WTC11 (cell line): ENCODE measurements at regions not wholly inside any gene's neighbourhood (a gene's known extent, or its start where the extent isn't known, plus 50 kb on each side); places are given as distances from the start of the nearest gene placed in this dataset.

ENCODE experiments used
- ATAC-seq: fragments of 200-7000 bp; cut with Tn5 transposase; 2 replicates; pipeline ENCODE4 v1.10.0; 2021; ENCODE audit warnings: mild to moderate bottlenecking, moderate library complexity
- CTCF ChIA-PET: fragments of 300-600 bp; sonication (Branson Sonifier 250); formaldehyde crosslinking; loops from one replicate; lab custom pipeline; 2021; ENCODE audit warnings: antibody characterized with exemption; lab: Charles Lee
- POLR2A ChIA-PET: fragments of 350-600 bp; sonication (Branson Sonifier 250); formaldehyde crosslinking; loops from one replicate; lab custom pipeline; 2021; ENCODE audit warnings: antibody characterized with exemption; lab: Charles Lee
- DNase-seq: peaks from one replicate; pipeline ENCODE4 v3.0.0; 2021; ENCODE audit warnings: low spot score
- H3K27ac Mint-ChIP-seq: 2 replicates; pipeline ENCODE4 v1.8.0; 2021; ENCODE audit warnings: mixed read lengths
- H3K27me3 Mint-ChIP-seq: 2 replicates; pipeline ENCODE4 v1.8.0; 2021; ENCODE audit warnings: low read depth, mild to moderate bottlenecking, moderate library complexity, mixed read lengths
- H3K36me3 Mint-ChIP-seq: 2 replicates; pipeline ENCODE4 v1.8.0; 2021; ENCODE audit warnings: mixed read lengths
- H3K4me1 Mint-ChIP-seq: 2 replicates; pipeline ENCODE4 v1.8.0; 2022; ENCODE audit warnings: mixed read lengths
- H3K4me3 Mint-ChIP-seq: 2 replicates; pipeline ENCODE4 v1.8.0; 2021; ENCODE audit warnings: mild to moderate bottlenecking, moderate library complexity, mixed read lengths
- H3K9me3 Mint-ChIP-seq: 2 replicates; pipeline ENCODE4 v1.8.0; 2021; ENCODE audit warnings: mixed read lengths
- ATF6 ChIP-seq: sonication (generic); formaldehyde crosslinking; IDR thresholded peaks from 2 replicates; pipeline ENCODE4 v1.8.1; 2023; ENCODE audit warnings: mild to moderate bottlenecking, missing genetic modification reagents
- CREM ChIP-seq: sonication (generic); formaldehyde crosslinking; IDR thresholded peaks from 2 replicates; pipeline ENCODE4 v1.8.1; 2022; ENCODE audit warnings: mild to moderate bottlenecking, missing genetic modification reagents, moderate library complexity
- ESRRA ChIP-seq: sonication (generic); formaldehyde crosslinking; IDR thresholded peaks from 2 replicates; pipeline ENCODE4 v1.8.1; 2022; ENCODE audit warnings: mild to moderate bottlenecking, missing genetic modification reagents, borderline replicate concordance
- FOXJ3 ChIP-seq: sonication (generic); formaldehyde crosslinking; IDR thresholded peaks from 2 replicates; pipeline ENCODE4 v1.9.0; 2021; ENCODE audit warnings: missing genetic modification reagents, mild to moderate bottlenecking, borderline replicate concordance
- KAT7 ChIP-seq: sonication (generic); formaldehyde crosslinking; IDR thresholded peaks from 2 replicates; pipeline ENCODE4 v1.8.1; 2023; ENCODE audit warnings: missing genetic modification reagents, mild to moderate bottlenecking, borderline replicate concordance
- MXD4 ChIP-seq: fragments of 250-450 bp; sonication (Bioruptor Pico); IDR thresholded peaks from 2 replicates; pipeline ENCODE4 v1.8.0; 2021; ENCODE audit warnings: mild to moderate bottlenecking, moderate library complexity, borderline replicate concordance
- MYBL2 ChIP-seq: sonication (generic); formaldehyde crosslinking; IDR thresholded peaks from 2 replicates; pipeline ENCODE4 v1.8.1; 2023; ENCODE audit warnings: mild to moderate bottlenecking, moderate library complexity, missing genetic modification reagents
- NFE2L1 ChIP-seq: sonication (generic); formaldehyde crosslinking; IDR thresholded peaks from 2 replicates; pipeline ENCODE4 v1.8.1; 2023; ENCODE audit warnings: missing genetic modification reagents
- RELA ChIP-seq: sonication (generic); formaldehyde crosslinking; IDR thresholded peaks from 2 replicates; pipeline ENCODE4 v1.8.1; 2022; ENCODE audit warnings: missing genetic modification reagents, mild to moderate bottlenecking, borderline replicate concordance
- SMAD3 ChIP-seq: sonication (generic); formaldehyde crosslinking; IDR thresholded peaks from 2 replicates; pipeline ENCODE4 v1.8.0; 2022; ENCODE audit warnings: missing genetic modification reagents, mild to moderate bottlenecking, borderline replicate concordance
- SMAD4 ChIP-seq: sonication (generic); formaldehyde crosslinking; IDR thresholded peaks from 2 replicates; pipeline ENCODE4 v1.8.0; 2022; ENCODE audit warnings: mild to moderate bottlenecking, missing genetic modification reagents
- STAT6 ChIP-seq: sonication (generic); formaldehyde crosslinking; conservative IDR thresholded peaks from 2 replicates; pipeline ENCODE4 v1.8.1; 2023; ENCODE audit warnings: mild to moderate bottlenecking, low read depth, missing genetic modification reagents, moderate library complexity
- TCF7 ChIP-seq: sonication (generic); formaldehyde crosslinking; IDR thresholded peaks from 2 replicates; pipeline ENCODE4 v1.8.0; 2022; ENCODE audit warnings: mild to moderate bottlenecking, low read depth, missing genetic modification reagents, moderate library complexity
- TEAD4 ChIP-seq: sonication (generic); formaldehyde crosslinking; IDR thresholded peaks from 2 replicates; pipeline ENCODE4 v1.8.0; 2022; ENCODE audit warnings: mild to moderate bottlenecking, missing genetic modification reagents
- TP53 ChIP-seq: sonication (generic); formaldehyde crosslinking; IDR thresholded peaks from 2 replicates; pipeline ENCODE4 v1.8.1; 2023; ENCODE audit warnings: mild to moderate bottlenecking, missing genetic modification reagents
- ZBTB21 ChIP-seq: sonication (generic); formaldehyde crosslinking; IDR thresholded peaks from 2 replicates; pipeline ENCODE4 v1.8.1; 2023; ENCODE audit warnings: mild to moderate bottlenecking, missing genetic modification reagents, borderline replicate concordance
- ZBTB43 ChIP-seq: sonication (generic); formaldehyde crosslinking; IDR thresholded peaks from 2 replicates; pipeline ENCODE4 v1.8.1; 2023; ENCODE audit warnings: mild to moderate bottlenecking, missing genetic modification reagents
- ZNF219 ChIP-seq: sonication (generic); formaldehyde crosslinking; IDR thresholded peaks from 2 replicates; pipeline ENCODE4 v1.8.0; 2023; ENCODE audit warnings: missing genetic modification reagents, mild to moderate bottlenecking, borderline replicate concordance
- ZNF396 ChIP-seq: fragments of 250-450 bp; sonication (Bioruptor Pico); IDR thresholded peaks from 2 replicates; pipeline ENCODE4 v1.8.0; 2021; ENCODE audit warnings: mild to moderate bottlenecking, moderate library complexity, borderline replicate concordance
- TF ChIP-seq, protein P1 (sequence below): sonication (generic); formaldehyde crosslinking; IDR thresholded peaks from 2 replicates; pipeline ENCODE4 v1.8.1; 2022; ENCODE audit warnings: mild to moderate bottlenecking, missing genetic modification reagents, moderate library complexity, borderline replicate concordance
- TF ChIP-seq, protein P2 (sequence below): fragments of 250-450 bp; sonication (Bioruptor Pico); IDR thresholded peaks from 2 replicates; pipeline ENCODE4 v1.9.0; 2021; ENCODE audit warnings: moderate library complexity, mild to moderate bottlenecking, inconsistent platforms, borderline replicate concordance
- TF ChIP-seq, protein P3 (sequence below): sonication (generic); formaldehyde crosslinking; IDR thresholded peaks from 2 replicates; pipeline ENCODE4 v1.8.0; 2023; ENCODE audit warnings: mild to moderate bottlenecking, missing genetic modification reagents

- Mint-ChIP-seq H3K4me1 (no peaks in the 10 kb centered on the region), H3K36me3 (no peaks in the 10 kb centered on the region)
- no peak for ATAC-seq
- CTCF ChIA-PET, result no interaction called here
- no peak for TF ChIP-seq TEAD4 (CRISPR knock-in tag)
- TF ChIP-seq, protein P1, sequence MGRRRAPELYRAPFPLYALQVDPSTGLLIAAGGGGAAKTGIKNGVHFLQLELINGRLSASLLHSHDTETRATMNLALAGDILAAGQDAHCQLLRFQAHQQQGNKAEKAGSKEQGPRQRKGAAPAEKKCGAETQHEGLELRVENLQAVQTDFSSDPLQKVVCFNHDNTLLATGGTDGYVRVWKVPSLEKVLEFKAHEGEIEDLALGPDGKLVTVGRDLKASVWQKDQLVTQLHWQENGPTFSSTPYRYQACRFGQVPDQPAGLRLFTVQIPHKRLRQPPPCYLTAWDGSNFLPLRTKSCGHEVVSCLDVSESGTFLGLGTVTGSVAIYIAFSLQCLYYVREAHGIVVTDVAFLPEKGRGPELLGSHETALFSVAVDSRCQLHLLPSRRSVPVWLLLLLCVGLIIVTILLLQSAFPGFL (CRISPR knock-in tag), result no peak
- TF ChIP-seq, protein P2, sequence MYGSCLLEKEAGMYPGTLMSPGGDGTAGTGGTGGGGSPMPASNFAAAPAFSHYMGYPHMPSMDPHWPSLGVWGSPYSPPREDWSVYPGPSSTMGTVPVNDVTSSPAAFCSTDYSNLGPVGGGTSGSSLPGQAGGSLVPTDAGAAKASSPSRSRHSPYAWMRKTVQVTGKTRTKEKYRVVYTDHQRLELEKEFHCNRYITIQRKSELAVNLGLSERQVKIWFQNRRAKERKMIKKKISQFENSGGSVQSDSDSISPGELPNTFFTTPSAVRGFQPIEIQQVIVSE, result no peak
- TF ChIP-seq, all 79 proteins: peak for 0
- POLR2A ChIA-PET, result no interaction called here
- no peaks in the 10 kb centered on the region for H3K9me3 Mint-ChIP-seq
- H3K4me3 Mint-ChIP-seq, result no peak overlapping the region
- H3K27ac Mint-ChIP-seq, result no peak overlapping the region
- no peak for DNase-seq
- no peaks in the 10 kb centered on the region for H3K27me3 Mint-ChIP-seq
Measured at GRCh38 chr7:86190351-86190750, 453.4 kb upstream of the GRM3 start.

GRCh38 chr7:86181474-86181873, 462.2 kb upstream of the GRM3 start:
- no peak for TF ChIP-seq KAT7 (CRISPR knock-in tag)
- TF ChIP-seq RELA (CRISPR knock-in tag), result no peak
- TF ChIP-seq MYBL2, result no peak
- CTCF ChIA-PET, result no interaction called here
- no peaks in the 10 kb centered on the region for H3K36me3 Mint-ChIP-seq
- POLR2A ChIA-PET, result no interaction called here
- H3K4me3 Mint-ChIP-seq, result no peak overlapping the region
- DNase-seq, result no peak
- H3K27me3 Mint-ChIP-seq, result no peaks in the 10 kb centered on the region
- no peak for ATAC-seq
- no peak overlapping the region for H3K27ac Mint-ChIP-seq
- peaks cover 12% of the 10 kb centered on the region for H3K9me3 Mint-ChIP-seq
- no peaks in the 10 kb centered on the region for H3K4me1 Mint-ChIP-seq

GRCh38 chr7:86164827-86165226, 478.9 kb upstream of the GRM3 start:
- no peak for ATAC-seq
- no peaks in the 10 kb centered on the region for H3K4me1 Mint-ChIP-seq
- H3K27me3 Mint-ChIP-seq, result no peaks in the 10 kb centered on the region
- DNase-seq, result no peak
- ChIA-PET CTCF (no interaction called here), POLR2A (no interaction called here)
- H3K9me3 Mint-ChIP-seq, result peaks cover 3% of the 10 kb centered on the region; the same call in 1 of the 2 replicates
- H3K36me3 Mint-ChIP-seq, result no peaks in the 10 kb centered on the region
- H3K27ac Mint-ChIP-seq, result no peak overlapping the region
- H3K4me3 Mint-ChIP-seq, result no peak overlapping the region
- TF ChIP-seq ATF6 (no peak), TP53 (CRISPR knock-in tag) (no peak), ESRRA (CRISPR knock-in tag) (no peak), ZNF219 (CRISPR knock-in tag) (no peak), ZNF396 (CRISPR knock-in tag) (no peak), FOXJ3 (CRISPR knock-in tag) (no peak), STAT6 (CRISPR knock-in tag) (no peak), NFE2L1 (no peak), ZBTB43 (CRISPR knock-in tag) (no peak), SMAD4 (CRISPR knock-in tag) (no peak), ZBTB21 (CRISPR knock-in tag) (no peak), CREM (CRISPR knock-in tag) (no peak), MXD4 (CRISPR knock-in tag) (no peak), SMAD3 (no peak), TCF7 (CRISPR knock-in tag) (no peak)
- TF ChIP-seq, protein P3, sequence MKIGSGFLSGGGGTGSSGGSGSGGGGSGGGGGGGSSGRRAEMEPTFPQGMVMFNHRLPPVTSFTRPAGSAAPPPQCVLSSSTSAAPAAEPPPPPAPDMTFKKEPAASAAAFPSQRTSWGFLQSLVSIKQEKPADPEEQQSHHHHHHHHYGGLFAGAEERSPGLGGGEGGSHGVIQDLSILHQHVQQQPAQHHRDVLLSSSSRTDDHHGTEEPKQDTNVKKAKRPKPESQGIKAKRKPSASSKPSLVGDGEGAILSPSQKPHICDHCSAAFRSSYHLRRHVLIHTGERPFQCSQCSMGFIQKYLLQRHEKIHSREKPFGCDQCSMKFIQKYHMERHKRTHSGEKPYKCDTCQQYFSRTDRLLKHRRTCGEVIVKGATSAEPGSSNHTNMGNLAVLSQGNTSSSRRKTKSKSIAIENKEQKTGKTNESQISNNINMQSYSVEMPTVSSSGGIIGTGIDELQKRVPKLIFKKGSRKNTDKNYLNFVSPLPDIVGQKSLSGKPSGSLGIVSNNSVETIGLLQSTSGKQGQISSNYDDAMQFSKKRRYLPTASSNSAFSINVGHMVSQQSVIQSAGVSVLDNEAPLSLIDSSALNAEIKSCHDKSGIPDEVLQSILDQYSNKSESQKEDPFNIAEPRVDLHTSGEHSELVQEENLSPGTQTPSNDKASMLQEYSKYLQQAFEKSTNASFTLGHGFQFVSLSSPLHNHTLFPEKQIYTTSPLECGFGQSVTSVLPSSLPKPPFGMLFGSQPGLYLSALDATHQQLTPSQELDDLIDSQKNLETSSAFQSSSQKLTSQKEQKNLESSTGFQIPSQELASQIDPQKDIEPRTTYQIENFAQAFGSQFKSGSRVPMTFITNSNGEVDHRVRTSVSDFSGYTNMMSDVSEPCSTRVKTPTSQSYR, result no peak
